H9 (cell line): ENCODE measurements at regions not wholly inside any gene's neighbourhood (a gene's known extent, or its start where the extent isn't known, plus 50 kb on each side); places are given as distances from the start of the nearest gene placed in this dataset.

Experiments
- DNase-seq: peaks from one replicate; pipeline ENCODE4 v3.0.0-alpha.2; 2017
- H2AFZ ChIP-seq: one replicate; pipeline ENCODE4 v1.6.1; 2013; ENCODE audit warnings: mild to moderate bottlenecking, low read length, control low read depth, moderate library complexity
- H2AK5ac ChIP-seq: 2 replicates; pipeline ENCODE4 v1.6.1; 2013; ENCODE audit warnings: low read length, control low read depth, mixed read lengths; ENCODE audit not compliant: insufficient read length
- H2BK120ac ChIP-seq: one replicate; pipeline ENCODE4 v1.6.1; 2013; ENCODE audit warnings: low read depth, mild to moderate bottlenecking, low read length, control low read depth, inconsistent platforms; ENCODE audit not compliant: poor library complexity, severe bottlenecking
- H2BK12ac ChIP-seq: 2 replicates; pipeline ENCODE4 v1.6.1; 2013; ENCODE audit warnings: low read length, control low read depth, mixed read lengths, low read depth; ENCODE audit not compliant: insufficient read length
- H2BK15ac ChIP-seq: 2 replicates; pipeline ENCODE4 v1.6.1; 2013; ENCODE audit warnings: low read depth, low read length, control low read depth
- H2BK20ac ChIP-seq: one replicate; pipeline ENCODE4 v1.6.1; 2013; ENCODE audit warnings: low read depth, mild to moderate bottlenecking, low read length, control low read depth, inconsistent platforms; ENCODE audit not compliant: poor library complexity, severe bottlenecking
- H2BK5ac ChIP-seq: 2 replicates; pipeline ENCODE4 v1.6.1; 2013; ENCODE audit warnings: low read length, control low read depth, mixed read lengths; ENCODE audit not compliant: insufficient read length
- H3K14ac ChIP-seq: 2 replicates; pipeline ENCODE4 v1.6.1; 2013; ENCODE audit warnings: low read length, control low read depth; ENCODE audit not compliant: insufficient read depth
- H3K18ac ChIP-seq: 2 replicates; pipeline ENCODE4 v1.6.1; 2013; ENCODE audit warnings: low read depth, mild to moderate bottlenecking, mixed read lengths, low read length, control low read depth; ENCODE audit not compliant: insufficient read length
- H3K23ac ChIP-seq: 2 replicates; pipeline ENCODE4 v1.6.1; 2013; ENCODE audit warnings: low read length, control low read depth, mixed read lengths, low read depth; ENCODE audit not compliant: insufficient read length
- H3K23me2 ChIP-seq: 2 replicates; pipeline ENCODE4 v1.6.1; 2013; ENCODE audit warnings: low read depth, mild to moderate bottlenecking, mixed read lengths, low read length, control low read depth; ENCODE audit not compliant: insufficient read length, poor library complexity, severe bottlenecking
- H3K27ac ChIP-seq: 2 replicates; pipeline ENCODE4 v1.5.1; 2013; ENCODE audit warnings: low read length, control low read depth, mixed read lengths, low read depth; ENCODE audit not compliant: insufficient read length
- H3K27me3 ChIP-seq: 2 replicates; pipeline ENCODE4 v1.6.1; 2013; ENCODE audit warnings: low read length, control low read depth, inconsistent platforms; ENCODE audit not compliant: insufficient read depth
- H3K4ac ChIP-seq: 2 replicates; pipeline ENCODE4 v1.6.1; 2013; ENCODE audit warnings: low read depth, mild to moderate bottlenecking, control low read depth, inconsistent platforms, low read length, moderate library complexity
- H3K4me1 ChIP-seq: 2 replicates; pipeline ENCODE4 v1.6.1; 2013; ENCODE audit warnings: low read length, control low read depth, inconsistent platforms; ENCODE audit not compliant: insufficient read depth
- H3K4me2 ChIP-seq: 2 replicates; pipeline ENCODE4 v1.6.1; 2013; ENCODE audit warnings: low read length, control low read depth, mixed read lengths; ENCODE audit not compliant: insufficient read length, insufficient read depth
- H3K56ac ChIP-seq: 2 replicates; pipeline ENCODE4 v1.6.1; 2013; ENCODE audit warnings: low read depth, mild to moderate bottlenecking, mixed read lengths, low read length, control low read depth; ENCODE audit not compliant: insufficient read length
- H3K79me1 ChIP-seq: 2 replicates; pipeline ENCODE4 v1.6.1; 2013; ENCODE audit warnings: low read depth, mild to moderate bottlenecking, moderate library complexity, low read length, control low read depth, inconsistent platforms; ENCODE audit not compliant: insufficient read depth, poor library complexity, severe bottlenecking
- H3K79me2 ChIP-seq: 2 replicates; pipeline ENCODE4 v1.6.1; 2013; ENCODE audit warnings: low read length, control low read depth, inconsistent platforms; ENCODE audit not compliant: insufficient read depth
- H3K9ac ChIP-seq: 2 replicates; pipeline ENCODE4 v1.6.1; 2013; ENCODE audit warnings: low read length, control low read depth, mixed read lengths; ENCODE audit not compliant: insufficient read length; ENCODE audit errors: extremely low read depth
- H3K9me3 ChIP-seq: one replicate; pipeline ENCODE4 v1.6.1; 2013; ENCODE audit warnings: low read depth, low read length, inconsistent platforms; ENCODE audit not compliant: control insufficient read depth
- H3T11ph ChIP-seq: one replicate; pipeline ENCODE4 v1.6.1; 2013; ENCODE audit warnings: mild to moderate bottlenecking, low read length, control low read depth, inconsistent platforms
- H4K20me1 ChIP-seq: one replicate; pipeline ENCODE4 v1.6.1; 2013; ENCODE audit not compliant: control insufficient read depth, insufficient read length, insufficient read depth
- H4K5ac ChIP-seq: 2 replicates; pipeline ENCODE4 v1.6.1; 2013; ENCODE audit warnings: low read depth, mild to moderate bottlenecking, mixed read lengths, low read length, control low read depth; ENCODE audit not compliant: insufficient read length
- H4K8ac ChIP-seq: replicated peaks from 2 replicates; pipeline ENCODE4 v1.6.1; 2013; ENCODE audit warnings: low read length, control low read depth, mixed read lengths, low read depth; ENCODE audit not compliant: insufficient read length
- H4K91ac ChIP-seq: 2 replicates; pipeline ENCODE4 v1.6.1; 2013; ENCODE audit warnings: low read depth, mild to moderate bottlenecking, moderate library complexity, mixed read lengths, low read length, control low read depth; ENCODE audit not compliant: insufficient read length
- H3K27ac Mint-ChIP-seq, 3 experiments: 2 replicates in 2 of 3; 3 replicates in 1 of 3; pipeline ENCODE4 v1.8.0; 2020 to 2021; ENCODE audit warnings: mixed read lengths in 3 of 3, mild to moderate bottlenecking in 1 of 3, moderate library complexity in 1 of 3
- H3K27me3 Mint-ChIP-seq: 2 replicates; pipeline ENCODE4 v1.8.0; 2021; ENCODE audit warnings: low read depth, mild to moderate bottlenecking, moderate library complexity, mixed read lengths
- H3K36me3 Mint-ChIP-seq, 3 experiments: 2 replicates in 2 of 3; 3 replicates in 1 of 3; pipeline ENCODE4 v1.8.0; 2020 to 2021; ENCODE audit warnings: low read depth in 3 of 3, mixed read lengths in 3 of 3; ENCODE audit not compliant: insufficient read depth in 1 of 3
- H3K4me1 Mint-ChIP-seq, 2 experiments: 2 replicates each; pipeline ENCODE4 v1.8.0; 2020; ENCODE audit warnings: mixed read lengths in 2 of 2
- H3K4me3 Mint-ChIP-seq, 2 experiments: 2 replicates in 1 of 2; 3 replicates in 1 of 2; pipeline ENCODE4 v1.8.0; 2020 to 2021; ENCODE audit warnings: mild to moderate bottlenecking in 2 of 2, mixed read lengths in 2 of 2, moderate library complexity in 1 of 2
- H3K9me3 Mint-ChIP-seq, 2 experiments: 2 replicates in 1 of 2; 3 replicates in 1 of 2; pipeline ENCODE4 v1.8.0; 2020; ENCODE audit warnings: mild to moderate bottlenecking in 2 of 2, mixed read lengths in 2 of 2, moderate library complexity in 1 of 2
- WGBS: extraction: QIAGEN DNeasy Blood & Tissue Kit; methylation state at CpG from one replicate; pipeline ENCODE4 v1.1.7; 2013; ENCODE audit warnings: missing lambda C conversion rate, low lambda C conversion rate, mixed read lengths; ENCODE audit not compliant: insufficient read length; ENCODE audit errors: extremely low coverage; 5-methylcytosine and 5-hydroxymethylcytosine counted together
- TF ChIP-seq, protein P1 (sequence below): fragments of 200-600 bp; sonication (generic); conservative IDR thresholded peaks from 3 replicates; pipeline ENCODE4 v1.8.0; 2021; ENCODE audit warnings: antibody characterized with exemption, mild to moderate bottlenecking

- Histone ChIP-seq H3K23ac (no peak overlapping the region), H3K14ac (no peak overlapping the region), H3K56ac (no peak overlapping the region), H3K9ac (no peak overlapping the region), H2BK15ac (no peak overlapping the region), H2BK5ac (no peak overlapping the region), H3K4me2 (no peak overlapping the region), H4K20me1 (no peaks in the 10 kb centered on the region), H3K23me2 (no peaks in the 10 kb centered on the region), H2BK12ac (no peak overlapping the region), H3K27me3 (no peaks in the 10 kb centered on the region), H3K18ac (no peak overlapping the region), H3K4ac (no peak overlapping the region), H3K79me1 (no peaks in the 10 kb centered on the region), H3K9me3 (no peaks in the 10 kb centered on the region), H3K4me1 (no peaks in the 10 kb centered on the region), H3T11ph (no peak overlapping the region), H4K91ac (no peak overlapping the region), H4K8ac (no peak overlapping the region), H2BK20ac (no peak overlapping the region), H2AK5ac (no peak overlapping the region), H4K5ac (no peak overlapping the region), H2AFZ (no peak overlapping the region), H3K79me2 (no peaks in the 10 kb centered on the region), H2BK120ac (no peak overlapping the region), H3K27ac (no peak overlapping the region)
- DNase-seq: no peak
- H3K27ac Mint-ChIP-seq: no peak overlapping the region
- H3K4me1 Mint-ChIP-seq: peaks cover 0 to 8% of the 10 kb centered on the region in 2 experiments; a peak in 2 of 4 replicates
- H3K36me3 Mint-ChIP-seq: no peaks in the 10 kb centered on the region
- WGBS: no CpG with 5 or more reads among the region's 1 CpG
- H3K4me3 Mint-ChIP-seq: no peak overlapping the region
- no peaks in the 10 kb centered on the region for H3K9me3 Mint-ChIP-seq
- no peaks in the 10 kb centered on the region for H3K27me3 Mint-ChIP-seq
- TF ChIP-seq, protein P1, sequence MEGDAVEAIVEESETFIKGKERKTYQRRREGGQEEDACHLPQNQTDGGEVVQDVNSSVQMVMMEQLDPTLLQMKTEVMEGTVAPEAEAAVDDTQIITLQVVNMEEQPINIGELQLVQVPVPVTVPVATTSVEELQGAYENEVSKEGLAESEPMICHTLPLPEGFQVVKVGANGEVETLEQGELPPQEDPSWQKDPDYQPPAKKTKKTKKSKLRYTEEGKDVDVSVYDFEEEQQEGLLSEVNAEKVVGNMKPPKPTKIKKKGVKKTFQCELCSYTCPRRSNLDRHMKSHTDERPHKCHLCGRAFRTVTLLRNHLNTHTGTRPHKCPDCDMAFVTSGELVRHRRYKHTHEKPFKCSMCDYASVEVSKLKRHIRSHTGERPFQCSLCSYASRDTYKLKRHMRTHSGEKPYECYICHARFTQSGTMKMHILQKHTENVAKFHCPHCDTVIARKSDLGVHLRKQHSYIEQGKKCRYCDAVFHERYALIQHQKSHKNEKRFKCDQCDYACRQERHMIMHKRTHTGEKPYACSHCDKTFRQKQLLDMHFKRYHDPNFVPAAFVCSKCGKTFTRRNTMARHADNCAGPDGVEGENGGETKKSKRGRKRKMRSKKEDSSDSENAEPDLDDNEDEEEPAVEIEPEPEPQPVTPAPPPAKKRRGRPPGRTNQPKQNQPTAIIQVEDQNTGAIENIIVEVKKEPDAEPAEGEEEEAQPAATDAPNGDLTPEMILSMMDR: no peak
Observed at GRCh38 chr5:86983208-86983607, 284.5 kb upstream of the RASA1 start.
